ENCODE measurements at regions not wholly inside any gene's neighbourhood (a gene's known extent, or its start where the extent isn't known, plus 50 kb on each side); places are given as distances from the start of the nearest gene placed in this dataset.
A peak's percentile ranks its signal among the peaks of the same experiment; 100 is the strongest.

GRCh38 chr7:32163141-32163806 lies 93.1 kb upstream of the PDE1C start:
- H3F3A ChIP-seq (replicated peaks; ENCODE audit: insufficient read depth): peaks cover 24% of the 10 kb centered on the region
- H3K9me2 ChIP-seq: no peaks in the 10 kb centered on the region
- H2AFZ ChIP-seq (ENCODE audit: low read depth): no peak overlapping the region; the same call in 1 of the 2 replicates
- H3K9me3 ChIP-seq: no peaks in the 10 kb centered on the region
- H3K79me2 ChIP-seq (ENCODE audit: insufficient read depth): no peaks in the 10 kb centered on the region
- no peaks in the 10 kb centered on the region for H4K20me1 ChIP-seq (ENCODE audit: insufficient read depth)
- peak overlapping the region; percentile 55 for H3K9ac ChIP-seq
- ChIA-PET CTCF (interaction anchor here (0.8 kb wide), 1 partner anchor 687 kb away, joined by 3 read pairs; no protein-coding TSS in a partner anchor), POLR2A (no interaction called here)
- H3K4me2 ChIP-seq: peak overlapping the region; percentile 43
- H3K36me3 ChIP-seq (replicated peaks in 1 of 2; ENCODE audit: control insufficient read depth in 1 of 2, insufficient read depth in 2 of 2, low read length in 1 of 2): no peaks in the 10 kb centered on the region
- DNase-seq: peak; percentile 5
- H3K4me1 ChIP-seq (ENCODE audit: control insufficient read depth in 1 of 2, insufficient read depth in 2 of 2, low read depth in 1 of 2, low read length in 1 of 2): peaks cover 7 to 37% of the 10 kb centered on the region in 2 experiments
- H3K27me3 ChIP-seq (ENCODE audit: insufficient read depth): no peaks in the 10 kb centered on the region
- H3K27ac ChIP-seq (ENCODE audit: low read depth in 2 of 2, low read length in 1 of 2): peak overlapping the region; percentile 87 to 92; a peak in 3 of 4 replicates
- WGBS (ENCODE audit: low lambda C conversion rate): 4% methylated on average over 7 of the region's 7 CpGs
- H3K4me3 ChIP-seq (ENCODE audit: low read depth in 2 of 2, low read length in 1 of 2): peak overlapping the region in 1 of 2 experiments; percentile 3; a peak in 1 of 4 replicates
- TF ChIP-seq YY1 (IDR thresholded peaks at IDR 0.05; ENCODE audit: low read depth): peak; percentile 68
- no peak for TF ChIP-seq GATA2 (CRISPR knock-in tag; IDR thresholded peaks at IDR 0.05)
- TF ChIP-seq IRF3 (IDR thresholded peaks at IDR 0.05; ENCODE audit: low read depth, low read length): no peak
- no peak for TF ChIP-seq USF1 (IDR thresholded peaks at IDR 0.05; ENCODE audit: borderline replicate concordance, low read depth)
- TF ChIP-seq RFX5 (IDR thresholded peaks at IDR 0.05; ENCODE audit: low read length): no peak
- peak; percentile 93 for TF ChIP-seq RXRA (IDR thresholded peaks at IDR 0.05; ENCODE audit: borderline replicate concordance, low read depth)
- TF ChIP-seq NFIC (IDR thresholded peaks at IDR 0.05; ENCODE audit: borderline replicate concordance): peak; percentile 98
- TF ChIP-seq, protein P1, sequence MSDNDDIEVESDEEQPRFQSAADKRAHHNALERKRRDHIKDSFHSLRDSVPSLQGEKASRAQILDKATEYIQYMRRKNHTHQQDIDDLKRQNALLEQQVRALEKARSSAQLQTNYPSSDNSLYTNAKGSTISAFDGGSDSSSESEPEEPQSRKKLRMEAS (IDR thresholded peaks at IDR 0.05; ENCODE audit: low read depth): no peak
- TF ChIP-seq TCF12 (IDR thresholded peaks at IDR 0.05): peak; percentile 93
- TF ChIP-seq SMC3 (IDR thresholded peaks at IDR 0.05; ENCODE audit: low read depth, low read length): no peak
- peak; percentile 76; the same call in 1 of the 2 replicates for TF ChIP-seq ZBTB33 (IDR thresholded peaks at IDR 0.05; ENCODE audit: borderline replicate concordance, low read depth)
- peak; percentile 43; the same call in 1 of the 2 replicates for TF ChIP-seq TAF1 (IDR thresholded peaks at IDR 0.05; ENCODE audit: borderline replicate concordance, low read depth, low read length)
- TF ChIP-seq FOSL2 (IDR thresholded peaks at IDR 0.05; ENCODE audit: borderline replicate concordance, low read depth): peak; percentile 95
- TF ChIP-seq REST (IDR thresholded peaks at IDR 0.05; ENCODE audit: low read depth, low read length): peak; percentile 56; the same call in 1 of the 2 replicates
- no peak for TF ChIP-seq EZH2phosphoT487 (IDR thresholded peaks at IDR 0.05; ENCODE audit: borderline replicate concordance, low read depth)
- TF ChIP-seq, protein P2, sequence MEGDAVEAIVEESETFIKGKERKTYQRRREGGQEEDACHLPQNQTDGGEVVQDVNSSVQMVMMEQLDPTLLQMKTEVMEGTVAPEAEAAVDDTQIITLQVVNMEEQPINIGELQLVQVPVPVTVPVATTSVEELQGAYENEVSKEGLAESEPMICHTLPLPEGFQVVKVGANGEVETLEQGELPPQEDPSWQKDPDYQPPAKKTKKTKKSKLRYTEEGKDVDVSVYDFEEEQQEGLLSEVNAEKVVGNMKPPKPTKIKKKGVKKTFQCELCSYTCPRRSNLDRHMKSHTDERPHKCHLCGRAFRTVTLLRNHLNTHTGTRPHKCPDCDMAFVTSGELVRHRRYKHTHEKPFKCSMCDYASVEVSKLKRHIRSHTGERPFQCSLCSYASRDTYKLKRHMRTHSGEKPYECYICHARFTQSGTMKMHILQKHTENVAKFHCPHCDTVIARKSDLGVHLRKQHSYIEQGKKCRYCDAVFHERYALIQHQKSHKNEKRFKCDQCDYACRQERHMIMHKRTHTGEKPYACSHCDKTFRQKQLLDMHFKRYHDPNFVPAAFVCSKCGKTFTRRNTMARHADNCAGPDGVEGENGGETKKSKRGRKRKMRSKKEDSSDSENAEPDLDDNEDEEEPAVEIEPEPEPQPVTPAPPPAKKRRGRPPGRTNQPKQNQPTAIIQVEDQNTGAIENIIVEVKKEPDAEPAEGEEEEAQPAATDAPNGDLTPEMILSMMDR (IDR thresholded peaks at IDR 0.05): peak; percentile 37; the same call in 1 of the 2 replicates
- no peak for TF ChIP-seq MXI1 (IDR thresholded peaks at IDR 0.05; ENCODE audit: low read depth, low read length)
- peak; percentile 57 to 97 for TF ChIP-seq EP300 (IDR thresholded peaks at IDR 0.05; ENCODE audit: borderline replicate concordance in 1 of 2, low read depth in 1 of 2, low read length in 1 of 2)
- TF ChIP-seq MEF2A (IDR thresholded peaks at IDR 0.05; ENCODE audit: borderline replicate concordance, low read depth): peak; percentile 84
- peak; percentile 29; the same call in 1 of the 2 replicates for TF ChIP-seq SIN3A (IDR thresholded peaks at IDR 0.05; ENCODE audit: borderline replicate concordance, low read depth, low read length)
- peak; percentile 63; the same call in 1 of the 2 replicates for TF ChIP-seq POLR2AphosphoS5 (IDR thresholded peaks at IDR 0.05; ENCODE audit: low read depth, low read length)
- TF ChIP-seq RCOR1 (IDR thresholded peaks at IDR 0.05; ENCODE audit: low read length): 0 out of 2 replicates have a peak, but pooled peaks have one; percentile 6
- TF ChIP-seq RAD21 (IDR thresholded peaks at IDR 0.05; ENCODE audit: low read length): no peak

Measured in SK-N-SH (cell line).